ENCODE measurements at regions not wholly inside any gene's neighbourhood (a gene's known extent, or its start where the extent isn't known, plus 50 kb on each side); places are given as distances from the start of the nearest gene placed in this dataset.

DNA sequence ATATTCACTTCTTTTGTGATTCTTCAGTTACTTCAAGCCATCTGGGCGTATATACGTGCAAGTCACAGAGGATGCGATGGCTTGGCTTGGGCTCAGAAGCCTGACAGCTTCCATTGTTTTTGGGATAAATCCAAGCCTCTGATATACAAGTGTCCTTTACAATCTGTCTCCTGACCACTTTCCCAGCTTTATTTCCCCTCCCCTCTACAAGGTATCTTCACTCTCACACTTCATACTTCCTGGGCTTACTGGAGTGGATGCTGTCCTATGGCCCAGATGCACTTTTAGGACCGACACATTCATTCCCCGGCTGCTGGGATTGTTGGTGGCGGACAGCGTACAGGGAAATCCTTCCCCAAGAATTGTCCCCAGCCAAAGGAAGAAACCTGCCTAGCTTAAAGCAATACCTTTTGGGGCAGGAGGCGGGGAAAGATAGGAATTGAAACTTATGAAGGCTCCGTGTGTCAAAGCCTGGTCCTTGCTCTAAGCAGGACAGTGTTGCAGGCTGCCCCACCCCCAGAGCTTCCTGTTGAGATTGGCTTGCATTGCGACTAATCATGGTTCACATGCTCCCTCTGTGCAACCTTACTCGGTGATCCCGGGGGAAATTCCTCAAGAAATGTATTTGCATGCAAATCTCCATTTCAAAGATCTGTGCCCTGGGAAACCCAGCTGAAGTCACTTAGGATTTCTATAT is 802.9 kb upstream of the ID2 start:
- no peak for TF ChIP-seq TEAD4 (IDR thresholded peaks at IDR 0.05)
- TF ChIP-seq ZBTB7A (IDR thresholded peaks at IDR 0.05; ENCODE audit: low read depth): no peak
- TF ChIP-seq CREB1 (IDR thresholded peaks at IDR 0.05; ENCODE audit: low read depth): no peak
- no peak for TF ChIP-seq RAD21 (IDR thresholded peaks at IDR 0.05; ENCODE audit: low read depth)
- TF ChIP-seq YY1 (IDR thresholded peaks at IDR 0.05; ENCODE audit: low read depth): no peak
- no peak for TF ChIP-seq CEBPB (IDR thresholded peaks at IDR 0.05)
- no peak for TF ChIP-seq TAF1 (IDR thresholded peaks at IDR 0.05; ENCODE audit: low read depth)
- TF ChIP-seq NFIC (IDR thresholded peaks at IDR 0.05): no peak
- no peak for TF ChIP-seq TCF12 (IDR thresholded peaks at IDR 0.05; ENCODE audit: low read depth)
- no peak for TF ChIP-seq USF1 (IDR thresholded peaks at IDR 0.05)
- no peak for TF ChIP-seq MAX (IDR thresholded peaks at IDR 0.05)
- TF ChIP-seq EGR1 (IDR thresholded peaks at IDR 0.05): no peak
- TF ChIP-seq EP300 (IDR thresholded peaks at IDR 0.05; ENCODE audit: borderline replicate concordance): no peak
- TF ChIP-seq FOXM1 (IDR thresholded peaks at IDR 0.05; ENCODE audit: borderline replicate concordance, low read depth): no peak
- TF ChIP-seq, protein P1, sequence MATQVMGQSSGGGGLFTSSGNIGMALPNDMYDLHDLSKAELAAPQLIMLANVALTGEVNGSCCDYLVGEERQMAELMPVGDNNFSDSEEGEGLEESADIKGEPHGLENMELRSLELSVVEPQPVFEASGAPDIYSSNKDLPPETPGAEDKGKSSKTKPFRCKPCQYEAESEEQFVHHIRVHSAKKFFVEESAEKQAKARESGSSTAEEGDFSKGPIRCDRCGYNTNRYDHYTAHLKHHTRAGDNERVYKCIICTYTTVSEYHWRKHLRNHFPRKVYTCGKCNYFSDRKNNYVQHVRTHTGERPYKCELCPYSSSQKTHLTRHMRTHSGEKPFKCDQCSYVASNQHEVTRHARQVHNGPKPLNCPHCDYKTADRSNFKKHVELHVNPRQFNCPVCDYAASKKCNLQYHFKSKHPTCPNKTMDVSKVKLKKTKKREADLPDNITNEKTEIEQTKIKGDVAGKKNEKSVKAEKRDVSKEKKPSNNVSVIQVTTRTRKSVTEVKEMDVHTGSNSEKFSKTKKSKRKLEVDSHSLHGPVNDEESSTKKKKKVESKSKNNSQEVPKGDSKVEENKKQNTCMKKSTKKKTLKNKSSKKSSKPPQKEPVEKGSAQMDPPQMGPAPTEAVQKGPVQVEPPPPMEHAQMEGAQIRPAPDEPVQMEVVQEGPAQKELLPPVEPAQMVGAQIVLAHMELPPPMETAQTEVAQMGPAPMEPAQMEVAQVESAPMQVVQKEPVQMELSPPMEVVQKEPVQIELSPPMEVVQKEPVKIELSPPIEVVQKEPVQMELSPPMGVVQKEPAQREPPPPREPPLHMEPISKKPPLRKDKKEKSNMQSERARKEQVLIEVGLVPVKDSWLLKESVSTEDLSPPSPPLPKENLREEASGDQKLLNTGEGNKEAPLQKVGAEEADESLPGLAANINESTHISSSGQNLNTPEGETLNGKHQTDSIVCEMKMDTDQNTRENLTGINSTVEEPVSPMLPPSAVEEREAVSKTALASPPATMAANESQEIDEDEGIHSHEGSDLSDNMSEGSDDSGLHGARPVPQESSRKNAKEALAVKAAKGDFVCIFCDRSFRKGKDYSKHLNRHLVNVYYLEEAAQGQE (IDR thresholded peaks at IDR 0.05; ENCODE audit: low read depth): no peak

- TF ChIP-seq, protein P1 (IDR thresholded peaks at IDR 0.05; ENCODE audit: low read depth): no peak
These were observed 802.4 kb upstream of the ID2 start for GRCh38 chr2:7879483-7879835.

DNA sequence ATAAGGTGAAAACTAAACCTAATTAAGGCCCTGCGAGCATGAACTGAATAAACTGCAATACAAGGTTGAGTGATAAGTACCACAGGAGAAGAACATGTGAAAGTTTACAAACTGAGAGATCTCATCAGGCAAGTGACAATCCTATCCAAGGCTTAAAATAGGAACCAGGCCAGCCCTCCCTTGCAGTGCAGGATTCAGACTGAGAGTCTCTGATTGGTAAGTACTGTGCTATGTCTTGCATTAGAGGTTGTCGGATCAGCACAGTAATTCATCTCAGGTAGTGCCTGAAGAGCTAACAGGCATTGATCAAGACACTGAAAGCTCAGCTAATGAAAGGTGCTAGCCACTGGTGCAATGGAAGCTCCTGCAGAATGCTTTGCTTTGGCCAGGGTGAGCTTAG is 801.7 kb upstream of the ID2 start:
- TF ChIP-seq CREB1 (IDR thresholded peaks at IDR 0.05; ENCODE audit: low read depth) (no peak), YY1 (IDR thresholded peaks at IDR 0.05; ENCODE audit: low read depth) (no peak), TEAD4 (IDR thresholded peaks at IDR 0.05) (no peak), FOXM1 (IDR thresholded peaks at IDR 0.05; ENCODE audit: borderline replicate concordance, low read depth) (no peak), CEBPB (IDR thresholded peaks at IDR 0.05) (no peak), USF1 (IDR thresholded peaks at IDR 0.05) (no peak), MAX (IDR thresholded peaks at IDR 0.05) (no peak), TAF1 (IDR thresholded peaks at IDR 0.05; ENCODE audit: low read depth) (no peak), ZBTB7A (IDR thresholded peaks at IDR 0.05; ENCODE audit: low read depth) (no peak), NFIC (IDR thresholded peaks at IDR 0.05) (no peak), RAD21 (IDR thresholded peaks at IDR 0.05; ENCODE audit: low read depth) (no peak), TCF12 (IDR thresholded peaks at IDR 0.05; ENCODE audit: low read depth) (no peak), EP300 (IDR thresholded peaks at IDR 0.05; ENCODE audit: borderline replicate concordance) (no peak)
- TF ChIP-seq, protein P1 (IDR thresholded peaks at IDR 0.05; ENCODE audit: low read depth): no peak

GRCh38 chr2:7880566-7880965 is 801.3 kb upstream of the ID2 start:
- no peak for TF ChIP-seq RAD21 (IDR thresholded peaks at IDR 0.05; ENCODE audit: low read depth)
- no peak for TF ChIP-seq NFIC (IDR thresholded peaks at IDR 0.05)
- no peak for TF ChIP-seq USF1 (IDR thresholded peaks at IDR 0.05)
- no peak for TF ChIP-seq YY1 (IDR thresholded peaks at IDR 0.05; ENCODE audit: low read depth)
- TF ChIP-seq ZBTB7A (IDR thresholded peaks at IDR 0.05; ENCODE audit: low read depth): no peak
- TF ChIP-seq TAF1 (IDR thresholded peaks at IDR 0.05; ENCODE audit: low read depth): no peak
- no peak for TF ChIP-seq MAX (IDR thresholded peaks at IDR 0.05)
- no peak for TF ChIP-seq TCF12 (IDR thresholded peaks at IDR 0.05; ENCODE audit: low read depth)
- no peak for TF ChIP-seq FOXM1 (IDR thresholded peaks at IDR 0.05; ENCODE audit: borderline replicate concordance, low read depth)
- TF ChIP-seq, protein P1 (IDR thresholded peaks at IDR 0.05; ENCODE audit: low read depth): no peak
- TF ChIP-seq CREB1 (IDR thresholded peaks at IDR 0.05; ENCODE audit: low read depth): no peak
- no peak for TF ChIP-seq TEAD4 (IDR thresholded peaks at IDR 0.05)
- TF ChIP-seq EGR1 (IDR thresholded peaks at IDR 0.05): no peak
- TF ChIP-seq CEBPB (IDR thresholded peaks at IDR 0.05): no peak
- no peak for TF ChIP-seq EP300 (IDR thresholded peaks at IDR 0.05; ENCODE audit: borderline replicate concordance)
